ENCODE measurements at regions not wholly inside any gene's neighbourhood (a gene's known extent, or its start where the extent isn't known, plus 50 kb on each side); places are given as distances from the start of the nearest gene placed in this dataset.

DNA sequence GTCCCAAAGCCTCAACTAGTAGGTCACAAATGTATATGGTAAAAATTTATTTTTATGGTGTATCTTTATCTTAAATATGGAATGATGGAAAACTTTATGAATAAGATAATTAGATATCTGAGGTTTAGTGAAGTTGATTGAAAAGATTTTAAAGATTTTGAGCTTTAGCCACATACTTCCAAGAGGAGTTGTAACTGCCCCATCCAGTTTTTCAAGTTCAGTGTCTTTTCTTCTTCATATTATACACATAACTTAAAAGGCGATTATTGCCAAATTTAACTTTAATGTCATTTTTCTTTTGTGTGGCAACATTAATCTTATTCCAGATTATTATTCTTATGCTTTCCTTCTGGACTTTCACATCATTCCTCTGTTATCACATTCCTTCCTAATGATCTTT is 266.4 kb downstream of the TINAG start:
- no peak for TF ChIP-seq CTCF (IDR thresholded peaks at IDR 0.05)
- no peak for TF ChIP-seq EP300 (IDR thresholded peaks at IDR 0.05)

Data from upper lobe of left lung (tissue), 4 donors.